ENCODE measurements at regions not wholly inside any gene's neighbourhood (a gene's known extent, or its start where the extent isn't known, plus 50 kb on each side); places are given as distances from the start of the nearest gene placed in this dataset.

DNA sequence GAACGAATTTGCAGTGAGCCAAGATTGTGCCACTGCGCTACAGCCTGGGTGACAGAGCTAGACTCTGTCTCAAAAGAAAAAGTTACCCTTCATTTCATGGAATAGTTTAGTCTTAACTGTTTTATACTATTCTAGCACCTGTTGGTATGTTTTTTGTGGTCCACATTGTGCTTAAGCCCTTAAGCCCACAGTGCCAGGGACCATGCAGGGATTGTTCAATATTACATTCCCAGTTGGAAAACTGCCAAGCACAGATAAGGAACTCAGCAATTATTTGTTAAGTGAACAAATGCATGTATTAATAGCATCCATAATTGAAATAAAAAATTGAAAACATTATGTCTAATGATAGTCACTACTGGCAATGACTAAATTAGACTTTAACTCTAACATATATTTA is 193.5 kb downstream of the PCDH17 start:
- no peak for DNase-seq (ENCODE audit: low read depth in 1 of 2, low spot score in 1 of 2)
- Histone ChIP-seq H3K4me3 (replicated peaks; ENCODE audit: insufficient read depth, low read length) (no peak overlapping the region), H3K27me3 (ENCODE audit: insufficient read depth, poor library complexity, severe bottlenecking) (no peaks in the 10 kb centered on the region), H3K27ac (replicated peaks) (no peak overlapping the region)
- TF ChIP-seq, protein P1, sequence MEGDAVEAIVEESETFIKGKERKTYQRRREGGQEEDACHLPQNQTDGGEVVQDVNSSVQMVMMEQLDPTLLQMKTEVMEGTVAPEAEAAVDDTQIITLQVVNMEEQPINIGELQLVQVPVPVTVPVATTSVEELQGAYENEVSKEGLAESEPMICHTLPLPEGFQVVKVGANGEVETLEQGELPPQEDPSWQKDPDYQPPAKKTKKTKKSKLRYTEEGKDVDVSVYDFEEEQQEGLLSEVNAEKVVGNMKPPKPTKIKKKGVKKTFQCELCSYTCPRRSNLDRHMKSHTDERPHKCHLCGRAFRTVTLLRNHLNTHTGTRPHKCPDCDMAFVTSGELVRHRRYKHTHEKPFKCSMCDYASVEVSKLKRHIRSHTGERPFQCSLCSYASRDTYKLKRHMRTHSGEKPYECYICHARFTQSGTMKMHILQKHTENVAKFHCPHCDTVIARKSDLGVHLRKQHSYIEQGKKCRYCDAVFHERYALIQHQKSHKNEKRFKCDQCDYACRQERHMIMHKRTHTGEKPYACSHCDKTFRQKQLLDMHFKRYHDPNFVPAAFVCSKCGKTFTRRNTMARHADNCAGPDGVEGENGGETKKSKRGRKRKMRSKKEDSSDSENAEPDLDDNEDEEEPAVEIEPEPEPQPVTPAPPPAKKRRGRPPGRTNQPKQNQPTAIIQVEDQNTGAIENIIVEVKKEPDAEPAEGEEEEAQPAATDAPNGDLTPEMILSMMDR (IDR thresholded peaks at IDR 0.05; ENCODE audit: insufficient read depth, low read length), result no peak
- TF ChIP-seq GABPA (IDR thresholded peaks at IDR 0.05; ENCODE audit: low read depth), result no peak
- TF ChIP-seq SPI1 (IDR thresholded peaks at IDR 0.05; ENCODE audit: borderline replicate concordance, low read depth), result no peak
- TF ChIP-seq, protein P2, sequence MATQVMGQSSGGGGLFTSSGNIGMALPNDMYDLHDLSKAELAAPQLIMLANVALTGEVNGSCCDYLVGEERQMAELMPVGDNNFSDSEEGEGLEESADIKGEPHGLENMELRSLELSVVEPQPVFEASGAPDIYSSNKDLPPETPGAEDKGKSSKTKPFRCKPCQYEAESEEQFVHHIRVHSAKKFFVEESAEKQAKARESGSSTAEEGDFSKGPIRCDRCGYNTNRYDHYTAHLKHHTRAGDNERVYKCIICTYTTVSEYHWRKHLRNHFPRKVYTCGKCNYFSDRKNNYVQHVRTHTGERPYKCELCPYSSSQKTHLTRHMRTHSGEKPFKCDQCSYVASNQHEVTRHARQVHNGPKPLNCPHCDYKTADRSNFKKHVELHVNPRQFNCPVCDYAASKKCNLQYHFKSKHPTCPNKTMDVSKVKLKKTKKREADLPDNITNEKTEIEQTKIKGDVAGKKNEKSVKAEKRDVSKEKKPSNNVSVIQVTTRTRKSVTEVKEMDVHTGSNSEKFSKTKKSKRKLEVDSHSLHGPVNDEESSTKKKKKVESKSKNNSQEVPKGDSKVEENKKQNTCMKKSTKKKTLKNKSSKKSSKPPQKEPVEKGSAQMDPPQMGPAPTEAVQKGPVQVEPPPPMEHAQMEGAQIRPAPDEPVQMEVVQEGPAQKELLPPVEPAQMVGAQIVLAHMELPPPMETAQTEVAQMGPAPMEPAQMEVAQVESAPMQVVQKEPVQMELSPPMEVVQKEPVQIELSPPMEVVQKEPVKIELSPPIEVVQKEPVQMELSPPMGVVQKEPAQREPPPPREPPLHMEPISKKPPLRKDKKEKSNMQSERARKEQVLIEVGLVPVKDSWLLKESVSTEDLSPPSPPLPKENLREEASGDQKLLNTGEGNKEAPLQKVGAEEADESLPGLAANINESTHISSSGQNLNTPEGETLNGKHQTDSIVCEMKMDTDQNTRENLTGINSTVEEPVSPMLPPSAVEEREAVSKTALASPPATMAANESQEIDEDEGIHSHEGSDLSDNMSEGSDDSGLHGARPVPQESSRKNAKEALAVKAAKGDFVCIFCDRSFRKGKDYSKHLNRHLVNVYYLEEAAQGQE (IDR thresholded peaks at IDR 0.05; ENCODE audit: insufficient replicate concordance, low read depth), result no peak
- TF ChIP-seq POLR2AphosphoS5 (IDR thresholded peaks at IDR 0.05; ENCODE audit: low read depth), result no peak

DNA sequence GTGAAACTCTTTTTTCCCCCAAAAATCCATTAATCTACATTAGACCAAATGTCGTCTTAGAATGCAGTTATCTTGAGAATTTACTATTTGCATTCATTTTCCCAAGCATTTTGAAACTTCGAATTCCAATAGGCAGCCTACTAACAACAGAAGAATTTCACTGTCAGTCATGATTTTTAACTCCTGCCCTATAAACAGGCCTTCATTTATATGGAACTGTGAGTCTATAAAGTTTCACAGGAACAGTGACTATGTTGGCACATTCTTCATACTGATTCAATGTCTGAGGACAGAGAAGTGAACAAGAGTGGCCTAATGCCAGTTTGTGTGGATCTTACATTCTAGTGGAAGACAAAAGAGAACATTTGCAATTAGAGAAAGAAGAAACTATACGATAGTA is 198.0 kb downstream of the PCDH17 start:
- TF ChIP-seq GABPA (IDR thresholded peaks at IDR 0.05; ENCODE audit: low read depth), result no peak
- TF ChIP-seq, protein P1 (IDR thresholded peaks at IDR 0.05; ENCODE audit: insufficient read depth, low read length), result no peak
- no peak for TF ChIP-seq POLR2AphosphoS5 (IDR thresholded peaks at IDR 0.05; ENCODE audit: low read depth)
- TF ChIP-seq SPI1 (IDR thresholded peaks at IDR 0.05; ENCODE audit: borderline replicate concordance, low read depth), result no peak
- TF ChIP-seq, protein P2 (IDR thresholded peaks at IDR 0.05; ENCODE audit: insufficient replicate concordance, low read depth), result no peak
- Histone ChIP-seq H3K27me3 (ENCODE audit: insufficient read depth, poor library complexity, severe bottlenecking) (no peaks in the 10 kb centered on the region), H3K27ac (replicated peaks) (no peak overlapping the region), H3K4me3 (replicated peaks; ENCODE audit: insufficient read depth, low read length) (no peak overlapping the region)
- DNase-seq (ENCODE audit: low read depth in 1 of 2, low spot score in 1 of 2), result no peak

DNA sequence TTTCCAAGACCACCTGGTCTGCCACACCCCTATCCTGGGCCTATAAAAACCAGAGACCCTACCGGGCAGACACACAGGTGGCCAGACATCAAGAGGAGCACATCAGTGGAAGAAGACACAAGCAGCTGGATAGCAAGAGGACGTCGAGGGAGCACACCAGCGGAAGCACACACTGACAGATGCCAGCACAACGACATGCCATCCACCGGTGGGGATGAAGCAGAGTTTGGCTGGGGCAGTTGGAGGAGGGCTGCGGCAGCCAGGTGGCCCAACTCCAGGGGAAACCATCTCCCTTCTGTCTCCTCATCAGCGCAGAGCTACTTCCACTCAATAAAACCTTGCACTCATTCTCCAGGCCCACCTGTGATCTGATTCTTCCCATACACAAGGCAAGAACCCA is 200.6 kb downstream of the PCDH17 start:
- Histone ChIP-seq H3K4me3 (replicated peaks; ENCODE audit: insufficient read depth, low read length) (no peak overlapping the region), H3K27ac (replicated peaks) (no peak overlapping the region), H3K27me3 (ENCODE audit: insufficient read depth, poor library complexity, severe bottlenecking) (no peaks in the 10 kb centered on the region)
- no peak for DNase-seq (ENCODE audit: low read depth in 1 of 2, low spot score in 1 of 2)
- TF ChIP-seq POLR2AphosphoS5 (IDR thresholded peaks at IDR 0.05; ENCODE audit: low read depth) (no peak), GABPA (IDR thresholded peaks at IDR 0.05; ENCODE audit: low read depth) (no peak), SPI1 (IDR thresholded peaks at IDR 0.05; ENCODE audit: borderline replicate concordance, low read depth) (no peak)
- TF ChIP-seq, protein P1 (IDR thresholded peaks at IDR 0.05; ENCODE audit: insufficient read depth, low read length), result no peak
- TF ChIP-seq, protein P2 (IDR thresholded peaks at IDR 0.05; ENCODE audit: insufficient replicate concordance, low read depth), result no peak

Measured in HL-60 (cell line).